HEK293 (cell line): ENCODE measurements at regions not wholly inside any gene's neighbourhood (a gene's known extent, or its start where the extent isn't known, plus 50 kb on each side); places are given as distances from the start of the nearest gene placed in this dataset.

ENCODE experiments used
- CTCF ChIA-PET: fragments of 350-600 bp; formaldehyde crosslinking; extraction: SDS; loops from one replicate; lab custom pipeline; 2021; ENCODE audit warnings: antibody characterized with exemption; lab: Yijun Ruan, JAX
- POLR2A ChIA-PET: fragments of 300-600 bp; formaldehyde crosslinking; extraction: SDS; loops from one replicate; lab custom pipeline; 2020; ENCODE audit warnings: antibody characterized with exemption, inconsistent platforms; lab: Yijun Ruan, JAX
- H3K27ac ChIP-seq: fragments of 200-500 bp; sonication (Bioruptor generic); 2 replicates; pipeline ENCODE4 v1.5.1; 2014; ENCODE audit warnings: low read depth, low read length, control low read depth, inconsistent platforms; ENCODE audit errors: extremely low read depth
- H3K36me3 ChIP-seq, 2 experiments: fragments of 200-500 bp in 1 of 2; sonication (Bioruptor generic) in 1 of 2; 1 replicate in 1 of 2; 2 replicates in 1 of 2; pipeline ENCODE4 v1.5.1; 2014 to 2017; ENCODE audit warnings: inconsistent platforms in 2 of 2, low read length in 2 of 2; ENCODE audit not compliant: control insufficient read depth in 2 of 2, insufficient read depth in 1 of 2
- H3K4me1 ChIP-seq: fragments of 200-500 bp; sonication (Bioruptor generic); 2 replicates; pipeline ENCODE4 v1.5.1; 2014; ENCODE audit warnings: mild to moderate bottlenecking, low read length, inconsistent platforms; ENCODE audit not compliant: control insufficient read depth, insufficient read depth
- H3K4me3 ChIP-seq: 2 replicates; pipeline ENCODE4 v1.5.1; 2011; ENCODE audit warnings: low read depth, mild to moderate bottlenecking, control low read depth, low read length, moderate library complexity
- H3K9me3 ChIP-seq: fragments of 200-500 bp; sonication (Bioruptor generic); 2 replicates; pipeline ENCODE4 v1.5.1; 2014; ENCODE audit warnings: low read depth, low read length, inconsistent platforms; ENCODE audit not compliant: control insufficient read depth, insufficient read depth
- ELK4 ChIP-seq: IDR thresholded peaks from 2 replicates; pipeline ENCODE4 v1.6.1; 2011; ENCODE audit warnings: mild to moderate bottlenecking, low read depth, low read length, borderline replicate concordance
- GLI2 ChIP-seq: fragments of 450-650 bp; formaldehyde crosslinking; IDR thresholded peaks from 2 replicates; pipeline ENCODE4; 2017; ENCODE audit warnings: missing biosample characterization, missing genetic modification characterization, low read depth, borderline replicate concordance
- GLIS2 ChIP-seq: fragments of 450-650 bp; formaldehyde crosslinking; IDR thresholded peaks from 2 replicates; pipeline ENCODE4 v1.5.1; 2016; ENCODE audit warnings: missing biosample characterization, missing genetic modification characterization
- HOXA7 ChIP-seq: sonication (generic); formaldehyde crosslinking; IDR thresholded peaks from 2 replicates; pipeline ENCODE4 v1.8.1; 2022; ENCODE audit warnings: missing genetic modification reagents, borderline replicate concordance
- KLF8 ChIP-seq: fragments of 450-650 bp; formaldehyde crosslinking; IDR thresholded peaks from 2 replicates; pipeline ENCODE4 v1.5.1; 2016; ENCODE audit warnings: missing biosample characterization, missing genetic modification characterization
- PBX3 ChIP-seq: sonication (generic); formaldehyde crosslinking; IDR thresholded peaks from 2 replicates; pipeline ENCODE4 v1.8.1; 2022; ENCODE audit warnings: mild to moderate bottlenecking, moderate library complexity, missing genetic modification reagents
- PRDM1 ChIP-seq: fragments of 450-650 bp; formaldehyde crosslinking; IDR thresholded peaks from 2 replicates; pipeline ENCODE4; 2016; ENCODE audit warnings: missing biosample characterization, missing genetic modification characterization
- PRDM2 ChIP-seq: fragments of 450-650 bp; formaldehyde crosslinking; IDR thresholded peaks from 2 replicates; pipeline ENCODE4 v1.5.1; 2016; ENCODE audit warnings: missing biosample characterization, missing genetic modification characterization, borderline replicate concordance
- SALL2 ChIP-seq: fragments of 450-650 bp; formaldehyde crosslinking; IDR thresholded peaks from 2 replicates; pipeline ENCODE4 v1.5.0; 2017; ENCODE audit warnings: missing biosample characterization, mild to moderate bottlenecking, missing genetic modification characterization, borderline replicate concordance
- YY2 ChIP-seq: fragments of 450-650 bp; formaldehyde crosslinking; IDR thresholded peaks from 2 replicates; pipeline ENCODE4 v1.5.1; 2016; ENCODE audit warnings: missing biosample characterization, missing genetic modification characterization
- ZBTB20 ChIP-seq: fragments of 450-650 bp; formaldehyde crosslinking; IDR thresholded peaks from 2 replicates; pipeline ENCODE4 v1.5.1; 2016; ENCODE audit warnings: missing biosample characterization, missing genetic modification characterization
- ZNF121 ChIP-seq: fragments of 450-650 bp; formaldehyde crosslinking; IDR thresholded peaks from 2 replicates; pipeline ENCODE4 v1.5.1; 2016; ENCODE audit warnings: missing biosample characterization, missing genetic modification characterization
- ZNF274 ChIP-seq, 2 experiments: fragments of 200-500 bp in 1 of 2; fragments of 450-650 bp in 1 of 2; sonication (Bioruptor generic) in 1 of 2; formaldehyde crosslinking in 1 of 2; IDR thresholded peaks; 2 replicates each; pipeline versions ENCODE4 v1.5.1 to v1.6.1; 2014 to 2016; ENCODE audit warnings: borderline replicate concordance in 1 of 2, inconsistent platforms in 1 of 2, low read length in 1 of 2, missing biosample characterization in 1 of 2, missing genetic modification characterization in 1 of 2
- ZNF280C ChIP-seq: fragments of 450-650 bp; formaldehyde crosslinking; IDR thresholded peaks from 2 replicates; pipeline ENCODE4 v1.5.1; 2016; ENCODE audit warnings: missing biosample characterization, missing genetic modification characterization
- ZNF280D ChIP-seq: fragments of 450-650 bp; formaldehyde crosslinking; IDR thresholded peaks from 2 replicates; pipeline ENCODE4 v1.5.1; 2016; ENCODE audit warnings: missing biosample characterization, missing genetic modification characterization
- ZNF521 ChIP-seq: fragments of 450-650 bp; formaldehyde crosslinking; IDR thresholded peaks from 2 replicates; pipeline ENCODE4 v1.5.1; 2017; ENCODE audit warnings: missing biosample characterization, mild to moderate bottlenecking, missing genetic modification characterization
- ZNF561 ChIP-seq: fragments of 450-650 bp; IDR thresholded peaks from 2 replicates; pipeline ENCODE4 v1.5.1; 2018; ENCODE audit warnings: missing biosample characterization, missing genetic modification characterization, borderline replicate concordance
- ZNF626 ChIP-seq: fragments of 450-650 bp; sonication (Bioruptor Pico); formaldehyde crosslinking; IDR thresholded peaks from 2 replicates; pipeline ENCODE4 v1.5.1; 2018; ENCODE audit warnings: missing biosample characterization, missing genetic modification characterization, inconsistent platforms
- ZNF660 ChIP-seq: fragments of 450-650 bp; IDR thresholded peaks from 2 replicates; pipeline ENCODE4 v1.5.1; 2018; ENCODE audit warnings: missing biosample characterization, mild to moderate bottlenecking, missing genetic modification characterization

GRCh38 chr6:134502614-134503549 lies 185.0 kb upstream of the SGK1 start:
- no peak overlapping the region for H3K4me3 ChIP-seq
- no peaks in the 10 kb centered on the region for H3K9me3 ChIP-seq
- POLR2A ChIA-PET = no interaction called here
- CTCF ChIA-PET = interaction anchor here (1.0 to 1.4 kb wide), 2 partner anchors 10 to 11 kb away, joined by 3 read pairs; no protein-coding TSS in a partner anchor
- H3K4me1 ChIP-seq = no peaks in the 10 kb centered on the region
- no peaks in the 10 kb centered on the region for H3K36me3 ChIP-seq
- TF ChIP-seq ZNF274 (IDR thresholded peaks at IDR 0.05; ENCODE audit: low read length) (no peak), ZNF274 (tag by site-specific recombination; IDR thresholded peaks at IDR 0.05; ENCODE audit: borderline replicate concordance) (no peak), YY2 (tag by site-specific recombination) (no peak), ZNF121 (no peak), ELK4 (no peak), ZNF561 (tag by site-specific recombination) (no peak), KLF8 (tag by site-specific recombination) (no peak), ZNF280C (tag by site-specific recombination) (no peak), HOXA7 (CRISPR knock-in tag) (no peak), ZNF521 (tag by site-specific recombination) (no peak), PRDM2 (no peak), ZNF660 (no peak), PBX3 (no peak)
- no peak overlapping the region for H3K27ac ChIP-seq

- POLR2A ChIA-PET = no interaction called here
- no peak overlapping the region for H3K27ac ChIP-seq
- no peaks in the 10 kb centered on the region for H3K36me3 ChIP-seq
- H3K4me3 ChIP-seq = no peak overlapping the region
- CTCF ChIA-PET = no interaction called here
- no peaks in the 10 kb centered on the region for H3K4me1 ChIP-seq
- H3K9me3 ChIP-seq = no peaks in the 10 kb centered on the region
- TF ChIP-seq SALL2 (tag by site-specific recombination) = no peak
- TF ChIP-seq ZBTB20 = no peak
- TF ChIP-seq GLI2 (tag by site-specific recombination) = no peak
- TF ChIP-seq ZNF280D (tag by site-specific recombination) = no peak
- no peak for TF ChIP-seq PRDM1
- no peak for TF ChIP-seq GLIS2 (tag by site-specific recombination)
- TF ChIP-seq ZNF626 = no peak
Measured at GRCh38 chr6:134495890-134496248, 178.0 kb upstream of the SGK1 start.
